Adrenal gland (tissue), 5 donors: ENCODE measurements at regions not wholly inside any gene's neighbourhood (a gene's known extent, or its start where the extent isn't known, plus 50 kb on each side); places are given as distances from the start of the nearest gene placed in this dataset.

Source experiments
- POLR2A ChIP-seq, 2 donors: fragments of 450-650 bp; IDR thresholded peaks; one replicate each; pipeline ENCODE4 v1.6.1; 2017; ENCODE audit warnings: antibody characterized with exemption in 2 of 2, mild to moderate bottlenecking in 2 of 2, moderate library complexity in 1 of 2
- TF ChIP-seq, protein P1 (sequence below), 6 experiments: fragments of 450-650 bp in 4 of 6; fragments of 200-600 bp in 2 of 6; sonication (generic) in 1 of 6; IDR thresholded peaks; 1 replicate in 5 of 6; 2 replicates in 1 of 6; pipeline versions ENCODE4 v1.5.1 to v1.8.0; 2016 to 2021; ENCODE audit warnings: antibody characterized with exemption in 6 of 6, mild to moderate bottlenecking in 2 of 6, moderate library complexity in 1 of 6
- donor health status: DM: no; HTN: no; CAD: no.

GRCh38 chr20:23296841-23297701, 53.5 kb upstream of the NXT1 start:
- TF ChIP-seq, protein P1, sequence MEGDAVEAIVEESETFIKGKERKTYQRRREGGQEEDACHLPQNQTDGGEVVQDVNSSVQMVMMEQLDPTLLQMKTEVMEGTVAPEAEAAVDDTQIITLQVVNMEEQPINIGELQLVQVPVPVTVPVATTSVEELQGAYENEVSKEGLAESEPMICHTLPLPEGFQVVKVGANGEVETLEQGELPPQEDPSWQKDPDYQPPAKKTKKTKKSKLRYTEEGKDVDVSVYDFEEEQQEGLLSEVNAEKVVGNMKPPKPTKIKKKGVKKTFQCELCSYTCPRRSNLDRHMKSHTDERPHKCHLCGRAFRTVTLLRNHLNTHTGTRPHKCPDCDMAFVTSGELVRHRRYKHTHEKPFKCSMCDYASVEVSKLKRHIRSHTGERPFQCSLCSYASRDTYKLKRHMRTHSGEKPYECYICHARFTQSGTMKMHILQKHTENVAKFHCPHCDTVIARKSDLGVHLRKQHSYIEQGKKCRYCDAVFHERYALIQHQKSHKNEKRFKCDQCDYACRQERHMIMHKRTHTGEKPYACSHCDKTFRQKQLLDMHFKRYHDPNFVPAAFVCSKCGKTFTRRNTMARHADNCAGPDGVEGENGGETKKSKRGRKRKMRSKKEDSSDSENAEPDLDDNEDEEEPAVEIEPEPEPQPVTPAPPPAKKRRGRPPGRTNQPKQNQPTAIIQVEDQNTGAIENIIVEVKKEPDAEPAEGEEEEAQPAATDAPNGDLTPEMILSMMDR (IDR thresholded peaks at IDR 0.05): no peak
- no peak for TF ChIP-seq POLR2A (IDR thresholded peaks at IDR 0.05)
